NCI-H1417 (cell line): ENCODE measurements at regions not wholly inside any gene's neighbourhood (a gene's known extent, or its start where the extent isn't known, plus 50 kb on each side); places are given as distances from the start of the nearest gene placed in this dataset.

ENCODE experiments used
- DNase-seq, 3 experiments: peaks; one replicate each; lab custom pipeline; 2025; lab: John Stamatoyannopoulos, UW

GRCh38 chr5:33371660-33372059 is 69.1 kb upstream of the TARS1 start:
- no peak for DNase-seq

GRCh38 chr5:33372721-33373472 is 67.9 kb upstream of the TARS1 start:
- DNase-seq, result no peak

- no peak for DNase-seq
Observed at GRCh38 chr5:33375900-33376299, 64.9 kb upstream of the TARS1 start.

- no peak for DNase-seq
Observed at GRCh38 chr5:33379757-33380156, 61.0 kb upstream of the TARS1 start.

- DNase-seq, result no peak
Observed at GRCh38 chr5:33381243-33381642, 59.5 kb upstream of the TARS1 start.
